ENCODE measurements at regions not wholly inside any gene's neighbourhood (a gene's known extent, or its start where the extent isn't known, plus 50 kb on each side); places are given as distances from the start of the nearest gene placed in this dataset.

- TF ChIP-seq CTCF (IDR thresholded peaks at IDR 0.05; ENCODE audit: insufficient read depth, low read depth, low read length) (no peak), EZH2 (IDR thresholded peaks at IDR 0.05; ENCODE audit: insufficient read depth, low read length) (no peak)
Measured at GRCh38 chr1:221574529-221574928, 167.4 kb downstream of the DUSP10 start.

Measured in astrocyte (in vitro differentiated cells and primary cell).